ENCODE measurements at regions not wholly inside any gene's neighbourhood (a gene's known extent, or its start where the extent isn't known, plus 50 kb on each side); places are given as distances from the start of the nearest gene placed in this dataset.

DNA sequence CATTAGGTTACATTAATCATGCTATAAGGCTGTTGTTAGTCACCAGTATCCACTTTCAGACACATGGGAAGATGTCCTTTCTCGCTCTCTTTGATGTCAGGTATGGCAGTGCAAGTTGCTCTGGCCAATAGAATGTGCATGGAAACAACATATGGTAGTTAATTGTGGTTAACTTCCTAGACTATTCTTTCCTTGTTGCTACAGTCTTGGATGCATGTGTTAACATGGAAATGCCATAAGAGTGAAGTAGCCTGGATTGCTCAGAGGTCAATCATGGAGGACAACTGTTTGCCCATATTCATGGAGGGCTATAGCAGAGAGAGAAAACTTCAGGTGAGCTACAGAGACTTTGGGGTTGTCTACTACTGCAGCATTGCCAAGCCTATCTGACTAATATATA is 245.8 kb upstream of the GAS1 start:
- TF ChIP-seq, protein P1, sequence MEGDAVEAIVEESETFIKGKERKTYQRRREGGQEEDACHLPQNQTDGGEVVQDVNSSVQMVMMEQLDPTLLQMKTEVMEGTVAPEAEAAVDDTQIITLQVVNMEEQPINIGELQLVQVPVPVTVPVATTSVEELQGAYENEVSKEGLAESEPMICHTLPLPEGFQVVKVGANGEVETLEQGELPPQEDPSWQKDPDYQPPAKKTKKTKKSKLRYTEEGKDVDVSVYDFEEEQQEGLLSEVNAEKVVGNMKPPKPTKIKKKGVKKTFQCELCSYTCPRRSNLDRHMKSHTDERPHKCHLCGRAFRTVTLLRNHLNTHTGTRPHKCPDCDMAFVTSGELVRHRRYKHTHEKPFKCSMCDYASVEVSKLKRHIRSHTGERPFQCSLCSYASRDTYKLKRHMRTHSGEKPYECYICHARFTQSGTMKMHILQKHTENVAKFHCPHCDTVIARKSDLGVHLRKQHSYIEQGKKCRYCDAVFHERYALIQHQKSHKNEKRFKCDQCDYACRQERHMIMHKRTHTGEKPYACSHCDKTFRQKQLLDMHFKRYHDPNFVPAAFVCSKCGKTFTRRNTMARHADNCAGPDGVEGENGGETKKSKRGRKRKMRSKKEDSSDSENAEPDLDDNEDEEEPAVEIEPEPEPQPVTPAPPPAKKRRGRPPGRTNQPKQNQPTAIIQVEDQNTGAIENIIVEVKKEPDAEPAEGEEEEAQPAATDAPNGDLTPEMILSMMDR (conservative IDR thresholded peaks at IDR 0.05), result no peak
- H3K27ac ChIP-seq, result no peak overlapping the region

DNA sequence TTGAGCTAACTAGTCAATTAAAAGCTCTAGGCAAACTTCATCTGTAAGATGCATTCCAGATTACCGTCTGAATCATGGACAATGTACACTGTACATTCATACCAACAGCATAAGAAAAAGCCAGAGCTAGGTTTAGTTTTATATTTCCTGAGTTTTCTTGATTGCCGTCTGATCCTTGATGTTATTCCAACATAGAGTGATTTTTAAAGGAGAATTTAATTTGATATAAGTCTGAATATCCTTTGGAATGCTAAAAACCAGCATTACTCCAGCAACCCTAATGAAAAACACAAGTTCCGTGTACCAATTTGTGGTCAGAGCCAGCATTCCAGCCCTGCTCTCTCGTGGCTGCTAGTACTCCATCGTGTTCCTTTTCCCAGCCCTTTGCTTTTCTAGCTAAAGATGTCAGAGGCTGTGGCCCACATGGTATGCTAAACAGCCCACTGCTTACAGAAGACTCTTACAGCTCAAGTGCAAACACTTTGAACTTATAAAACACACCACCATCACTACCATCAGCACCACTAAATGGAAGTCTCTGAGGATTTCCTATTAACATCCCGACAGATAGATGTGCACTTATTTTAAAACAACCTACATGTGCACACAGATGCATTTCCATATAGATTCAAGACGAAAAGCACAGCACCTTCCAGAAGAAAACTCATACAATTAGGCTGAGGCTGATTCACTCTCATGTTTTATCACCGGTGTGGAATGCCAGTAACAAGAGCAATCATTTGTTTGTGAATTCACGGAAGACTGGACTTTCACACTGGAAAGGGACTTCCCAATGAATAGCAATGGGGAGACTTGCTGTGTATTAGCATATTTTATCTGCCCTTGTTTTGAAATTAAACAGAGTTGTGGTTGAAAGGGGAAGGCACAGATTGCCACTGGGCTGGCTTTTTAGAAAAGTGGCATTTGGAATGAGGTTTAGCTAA is 246.9 kb upstream of the GAS1 start:
- H3K27ac ChIP-seq, result no peak overlapping the region
- TF ChIP-seq, protein P1 (conservative IDR thresholded peaks at IDR 0.05), result no peak

DNA sequence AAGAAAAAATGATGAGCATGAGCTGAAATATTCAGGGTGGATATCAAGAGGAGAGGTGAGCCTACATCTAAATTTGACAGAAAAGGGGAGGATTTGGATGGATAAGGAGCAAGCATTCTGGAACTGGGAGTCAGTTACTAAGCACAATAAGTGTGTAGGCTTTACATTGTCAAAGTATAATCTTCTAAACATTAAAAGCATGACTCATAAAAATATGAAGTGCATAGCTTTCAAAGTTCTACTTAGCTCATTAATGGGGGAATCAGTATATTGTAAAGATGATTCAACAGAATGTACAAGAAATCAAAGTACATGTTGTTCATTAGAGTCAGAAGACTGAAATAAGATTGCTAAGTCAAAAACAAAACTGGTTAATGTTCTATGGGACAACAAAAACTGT is 248.0 kb upstream of the GAS1 start:
- no peak overlapping the region for H3K27ac ChIP-seq
- TF ChIP-seq, protein P1 (conservative IDR thresholded peaks at IDR 0.05), result no peak

DNA sequence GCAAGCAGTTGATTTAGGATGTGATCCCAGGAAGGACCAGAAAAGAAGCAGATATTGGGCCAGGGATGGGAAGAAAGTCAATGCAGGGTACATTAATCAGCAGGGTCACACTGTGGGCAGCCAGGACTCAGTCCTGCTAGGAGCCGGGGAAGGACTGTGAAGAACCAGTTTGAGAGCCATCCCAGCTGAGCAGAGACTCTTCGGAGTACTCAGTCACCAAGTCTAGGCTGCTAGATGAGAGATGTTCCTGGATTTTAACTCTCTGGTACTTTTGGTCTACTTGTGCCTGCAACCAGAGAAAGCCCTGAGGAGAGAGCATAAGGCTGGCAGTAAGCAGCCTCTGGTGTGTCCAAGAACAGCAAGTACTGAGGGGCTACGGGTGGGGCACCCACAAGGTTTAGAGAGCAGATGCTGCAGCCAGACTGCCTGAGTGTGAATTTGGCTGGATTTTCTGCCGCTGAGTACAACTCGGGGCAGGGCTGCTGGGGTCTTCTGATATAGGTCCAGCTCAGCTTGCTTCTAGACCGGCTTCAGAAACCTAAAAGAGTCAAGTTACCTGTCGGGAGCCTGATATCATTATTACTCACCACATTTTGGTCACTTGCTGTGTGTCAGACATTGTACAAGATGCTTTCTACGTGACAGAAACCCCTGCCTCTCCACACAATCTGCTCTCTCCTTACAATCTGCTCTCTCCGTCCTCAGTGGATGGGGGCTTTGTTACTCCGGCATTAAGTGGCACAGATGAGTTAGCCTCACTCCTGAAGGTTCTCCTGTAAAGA is 250.2 kb upstream of the GAS1 start:
- TF ChIP-seq, protein P1 (conservative IDR thresholded peaks at IDR 0.05), result no peak
- no peak overlapping the region for H3K27ac ChIP-seq

DNA sequence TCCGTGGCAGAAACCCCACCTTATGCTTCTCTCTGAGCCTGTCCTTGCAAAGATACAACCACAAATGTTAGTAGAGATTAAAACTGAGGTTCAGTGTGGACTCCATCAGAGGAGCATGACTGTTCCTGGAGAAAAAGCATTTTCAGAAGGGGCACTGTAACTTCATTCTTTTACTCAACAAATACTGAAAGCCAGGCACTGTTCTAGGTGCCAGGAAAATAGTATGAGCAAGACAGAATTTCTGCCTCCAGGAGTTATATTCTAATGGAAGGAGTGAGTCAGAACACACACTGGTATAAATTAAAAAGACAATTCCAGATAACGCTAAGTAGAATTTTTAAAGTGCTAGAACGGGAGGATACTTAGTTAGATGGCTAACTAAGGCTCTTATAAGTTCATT is 251.4 kb upstream of the GAS1 start:
- no peak overlapping the region for H3K27ac ChIP-seq

DNA sequence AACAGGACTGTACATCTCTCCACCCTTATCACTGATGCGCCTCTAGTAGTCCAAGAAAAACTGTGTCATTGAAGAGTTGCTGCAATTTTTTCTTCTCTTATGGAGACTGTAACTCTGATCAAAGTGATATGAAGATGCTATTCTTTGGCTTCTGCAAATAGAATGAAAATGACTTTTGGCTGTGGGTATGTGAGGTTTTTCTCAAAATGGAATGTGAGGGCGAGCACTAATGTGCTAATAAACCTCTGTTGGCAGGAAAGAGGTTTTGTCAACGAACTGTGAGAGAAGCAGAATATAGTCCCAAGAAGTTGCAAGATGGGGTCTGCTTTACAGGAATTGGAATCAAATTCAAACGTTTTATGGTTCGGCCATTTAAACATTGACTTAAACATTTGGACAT is 252.0 kb upstream of the GAS1 start:
- TF ChIP-seq, protein P1 (conservative IDR thresholded peaks at IDR 0.05), result no peak
- H3K27ac ChIP-seq, result no peak overlapping the region

More for the DNA sequence above, 251.4 kb upstream of the GAS1 start:
- TF ChIP-seq, protein P1 (conservative IDR thresholded peaks at IDR 0.05), result no peak

DNA sequence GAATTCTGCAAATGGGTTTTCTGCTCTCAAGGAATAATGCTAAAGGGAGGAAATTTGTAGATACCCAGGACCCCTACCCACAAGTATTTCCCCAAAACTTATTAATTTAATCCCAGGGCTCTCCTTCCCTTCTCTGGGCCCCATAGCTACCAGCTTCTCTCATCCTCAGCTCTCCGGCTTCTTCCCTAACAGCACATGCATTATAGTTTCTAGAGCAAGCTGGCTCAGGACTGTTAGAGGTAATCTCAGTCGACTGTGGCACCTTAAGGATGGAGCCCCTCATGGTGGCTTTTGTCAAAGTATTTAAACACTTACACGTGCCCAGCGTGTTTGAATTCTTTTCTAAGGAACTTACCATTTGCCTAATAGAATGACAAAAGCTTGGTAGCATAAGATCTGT is 252.5 kb upstream of the GAS1 start:
- TF ChIP-seq, protein P1 (conservative IDR thresholded peaks at IDR 0.05), result no peak
- no peak overlapping the region for H3K27ac ChIP-seq

Measured in VCaP (cell line).